ENCODE measurements at regions not wholly inside any gene's neighbourhood (a gene's known extent, or its start where the extent isn't known, plus 50 kb on each side); places are given as distances from the start of the nearest gene placed in this dataset.

DNA sequence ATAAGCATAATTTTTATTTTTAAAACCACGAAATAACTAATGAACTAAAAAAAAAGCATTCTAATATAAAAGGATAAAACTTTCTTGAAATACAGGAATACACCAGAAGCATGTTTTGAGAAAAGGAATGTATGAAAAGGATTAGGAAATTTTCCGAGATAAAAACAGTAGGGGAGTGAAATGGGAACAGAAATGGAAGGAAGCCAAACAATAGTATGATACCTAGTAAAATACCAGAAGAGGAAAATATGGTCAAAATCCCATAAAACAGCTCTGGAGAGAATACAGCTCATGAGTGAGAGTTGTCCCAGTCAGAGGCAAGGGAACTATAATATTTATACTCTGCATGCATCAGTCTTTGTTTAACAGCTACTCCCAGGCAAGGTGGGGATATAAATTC, 1016.2 kb downstream of the SLC6A15 start:
- TF ChIP-seq, protein P1, sequence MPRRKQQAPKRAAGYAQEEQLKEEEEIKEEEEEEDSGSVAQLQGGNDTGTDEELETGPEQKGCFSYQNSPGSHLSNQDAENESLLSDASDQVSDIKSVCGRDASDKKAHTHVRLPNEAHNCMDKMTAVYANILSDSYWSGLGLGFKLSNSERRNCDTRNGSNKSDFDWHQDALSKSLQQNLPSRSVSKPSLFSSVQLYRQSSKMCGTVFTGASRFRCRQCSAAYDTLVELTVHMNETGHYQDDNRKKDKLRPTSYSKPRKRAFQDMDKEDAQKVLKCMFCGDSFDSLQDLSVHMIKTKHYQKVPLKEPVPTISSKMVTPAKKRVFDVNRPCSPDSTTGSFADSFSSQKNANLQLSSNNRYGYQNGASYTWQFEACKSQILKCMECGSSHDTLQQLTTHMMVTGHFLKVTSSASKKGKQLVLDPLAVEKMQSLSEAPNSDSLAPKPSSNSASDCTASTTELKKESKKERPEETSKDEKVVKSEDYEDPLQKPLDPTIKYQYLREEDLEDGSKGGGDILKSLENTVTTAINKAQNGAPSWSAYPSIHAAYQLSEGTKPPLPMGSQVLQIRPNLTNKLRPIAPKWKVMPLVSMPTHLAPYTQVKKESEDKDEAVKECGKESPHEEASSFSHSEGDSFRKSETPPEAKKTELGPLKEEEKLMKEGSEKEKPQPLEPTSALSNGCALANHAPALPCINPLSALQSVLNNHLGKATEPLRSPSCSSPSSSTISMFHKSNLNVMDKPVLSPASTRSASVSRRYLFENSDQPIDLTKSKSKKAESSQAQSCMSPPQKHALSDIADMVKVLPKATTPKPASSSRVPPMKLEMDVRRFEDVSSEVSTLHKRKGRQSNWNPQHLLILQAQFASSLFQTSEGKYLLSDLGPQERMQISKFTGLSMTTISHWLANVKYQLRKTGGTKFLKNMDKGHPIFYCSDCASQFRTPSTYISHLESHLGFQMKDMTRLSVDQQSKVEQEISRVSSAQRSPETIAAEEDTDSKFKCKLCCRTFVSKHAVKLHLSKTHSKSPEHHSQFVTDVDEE (CRISPR knock-in tag; IDR thresholded peaks at IDR 0.05), result no peak
- TF ChIP-seq, protein P2, sequence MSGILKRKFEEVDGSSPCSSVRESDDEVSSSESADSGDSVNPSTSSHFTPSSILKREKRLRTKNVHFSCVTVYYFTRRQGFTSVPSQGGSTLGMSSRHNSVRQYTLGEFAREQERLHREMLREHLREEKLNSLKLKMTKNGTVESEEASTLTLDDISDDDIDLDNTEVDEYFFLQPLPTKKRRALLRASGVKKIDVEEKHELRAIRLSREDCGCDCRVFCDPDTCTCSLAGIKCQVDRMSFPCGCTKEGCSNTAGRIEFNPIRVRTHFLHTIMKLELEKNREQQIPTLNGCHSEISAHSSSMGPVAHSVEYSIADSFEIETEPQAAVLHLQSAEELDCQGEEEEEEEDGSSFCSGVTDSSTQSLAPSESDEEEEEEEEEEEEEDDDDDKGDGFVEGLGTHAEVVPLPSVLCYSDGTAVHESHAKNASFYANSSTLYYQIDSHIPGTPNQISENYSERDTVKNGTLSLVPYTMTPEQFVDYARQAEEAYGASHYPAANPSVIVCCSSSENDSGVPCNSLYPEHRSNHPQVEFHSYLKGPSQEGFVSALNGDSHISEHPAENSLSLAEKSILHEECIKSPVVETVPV (CRISPR knock-in tag; IDR thresholded peaks at IDR 0.05), result no peak
- no peak for ATAC-seq

DNA sequence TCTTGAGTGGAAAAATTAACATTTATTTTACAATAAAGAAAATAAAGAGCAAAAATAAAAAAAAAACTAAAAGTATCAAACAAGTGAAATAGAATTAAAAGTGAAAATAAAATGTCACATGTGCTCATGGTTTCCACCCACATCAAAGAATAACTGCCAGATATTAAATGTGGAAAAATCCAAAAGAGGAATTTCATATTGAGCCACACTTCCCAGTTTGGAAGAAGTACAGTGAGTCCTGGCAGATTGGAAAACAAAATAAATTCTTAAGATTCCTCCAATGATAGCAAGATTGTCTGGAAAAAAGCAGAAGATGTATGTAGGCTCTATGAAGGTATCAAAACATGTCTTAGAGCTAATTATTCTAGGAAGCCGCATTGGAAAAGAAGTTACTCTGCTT, 1019.5 kb downstream of the SLC6A15 start:
- TF ChIP-seq ESRRG (CRISPR knock-in tag; IDR thresholded peaks at IDR 0.05) (no peak), CSDC2 (CRISPR knock-in tag; IDR thresholded peaks at IDR 0.05) (no peak), ZFP3 (CRISPR knock-in tag; IDR thresholded peaks at IDR 0.05) (no peak), SNAI2 (CRISPR knock-in tag; IDR thresholded peaks at IDR 0.05) (no peak), ZNF565 (CRISPR knock-in tag; conservative IDR thresholded peaks at IDR 0.05; ENCODE audit: low read depth) (no peak), PATZ1 (CRISPR knock-in tag; IDR thresholded peaks at IDR 0.05; ENCODE audit: borderline replicate concordance) (no peak), ZFP30 (CRISPR knock-in tag; IDR thresholded peaks at IDR 0.05) (no peak), TOX (CRISPR knock-in tag; IDR thresholded peaks at IDR 0.05; ENCODE audit: borderline replicate concordance) (no peak), OSR1 (CRISPR knock-in tag; IDR thresholded peaks at IDR 0.05) (no peak), CREB5 (CRISPR knock-in tag; IDR thresholded peaks at IDR 0.05; ENCODE audit: low read depth) (no peak), ZC3H10 (CRISPR knock-in tag; IDR thresholded peaks at IDR 0.05) (no peak), BACH2 (CRISPR knock-in tag; IDR thresholded peaks at IDR 0.05; ENCODE audit: borderline replicate concordance) (no peak), ISL1 (CRISPR knock-in tag; IDR thresholded peaks at IDR 0.05) (no peak), GLIS3 (CRISPR knock-in tag; IDR thresholded peaks at IDR 0.05) (no peak), ARNTL (CRISPR knock-in tag; IDR thresholded peaks at IDR 0.05; ENCODE audit: borderline replicate concordance, low read depth) (no peak), RARB (CRISPR knock-in tag; IDR thresholded peaks at IDR 0.05) (no peak)
- TF ChIP-seq, protein P2 (CRISPR knock-in tag; IDR thresholded peaks at IDR 0.05), result no peak
- no peak for ATAC-seq

- TF ChIP-seq CSDC2 (CRISPR knock-in tag; IDR thresholded peaks at IDR 0.05), result no peak
- TF ChIP-seq RARB (CRISPR knock-in tag; IDR thresholded peaks at IDR 0.05), result no peak
- TF ChIP-seq CREB5 (CRISPR knock-in tag; IDR thresholded peaks at IDR 0.05; ENCODE audit: low read depth), result no peak
- TF ChIP-seq ISL1 (CRISPR knock-in tag; IDR thresholded peaks at IDR 0.05), result no peak
- no peak for TF ChIP-seq PATZ1 (CRISPR knock-in tag; IDR thresholded peaks at IDR 0.05; ENCODE audit: borderline replicate concordance)
- TF ChIP-seq ZNF565 (CRISPR knock-in tag; conservative IDR thresholded peaks at IDR 0.05; ENCODE audit: low read depth), result no peak
- TF ChIP-seq, protein P1 (CRISPR knock-in tag; IDR thresholded peaks at IDR 0.05), result no peak
- no peak for TF ChIP-seq BACH2 (CRISPR knock-in tag; IDR thresholded peaks at IDR 0.05; ENCODE audit: borderline replicate concordance)
- no peak for TF ChIP-seq OSR1 (CRISPR knock-in tag; IDR thresholded peaks at IDR 0.05)
- no peak for TF ChIP-seq GLIS3 (CRISPR knock-in tag; IDR thresholded peaks at IDR 0.05)
- no peak for TF ChIP-seq ZFP3 (CRISPR knock-in tag; IDR thresholded peaks at IDR 0.05)
- no peak for TF ChIP-seq SNAI2 (CRISPR knock-in tag; IDR thresholded peaks at IDR 0.05)
- no peak for TF ChIP-seq ZNF70 (CRISPR knock-in tag; IDR thresholded peaks at IDR 0.05)
- no peak for TF ChIP-seq ARNTL (CRISPR knock-in tag; IDR thresholded peaks at IDR 0.05; ENCODE audit: borderline replicate concordance, low read depth)
- ATAC-seq, result no peak
Measured at GRCh38 chr12:83889745-83890144, 1022.9 kb downstream of the SLC6A15 start.

Measured in SK-N-SH treated with all-trans-retinoic acid at 6 μM for 48 hours (cell line).